ENCODE measurements at regions not wholly inside any gene's neighbourhood (a gene's known extent, or its start where the extent isn't known, plus 50 kb on each side); places are given as distances from the start of the nearest gene placed in this dataset.

DNA sequence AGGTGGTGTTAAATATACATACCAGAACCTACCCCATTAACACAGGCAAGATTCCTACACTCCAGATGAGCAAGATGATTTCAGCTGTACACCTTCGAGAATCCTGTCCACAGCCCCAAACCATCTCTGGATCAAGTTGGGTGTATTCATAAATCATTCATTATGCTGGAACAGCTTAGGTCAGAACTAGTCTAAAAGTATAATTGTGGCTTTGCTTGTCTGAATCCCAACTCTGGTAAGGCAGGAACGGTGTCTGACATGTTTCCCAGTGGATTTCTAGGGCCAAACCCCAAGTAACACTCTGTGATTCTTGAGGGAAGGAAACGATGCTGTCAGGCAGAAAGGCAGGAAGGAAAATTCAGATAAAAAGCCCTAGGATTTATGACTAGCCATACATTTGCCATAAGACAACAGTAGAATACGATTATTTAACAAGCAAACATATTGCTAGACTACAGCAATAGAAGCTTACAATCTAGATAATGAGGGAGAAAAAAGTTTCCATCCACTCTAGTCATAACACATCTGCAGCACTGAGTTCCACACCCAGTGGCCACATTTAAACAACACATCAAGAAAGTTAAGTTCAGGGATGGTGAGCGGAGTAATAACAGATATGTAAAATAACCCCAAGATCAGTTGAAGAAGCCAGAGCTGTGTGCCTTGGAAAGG is 444.8 kb downstream of the RND3 start:
- DNase-seq (ENCODE audit: low read depth in 1 of 2, low spot score in 1 of 2), result no peak
- Histone ChIP-seq H3K27ac (no peak overlapping the region), H3K4me1 (ENCODE audit: low read depth) (no peaks in the 10 kb centered on the region)

GRCh38 chr2:150041722-150042425 is 445.6 kb downstream of the RND3 start:
- H3K9me3 ChIP-seq (ENCODE audit: low read depth), result no peaks in the 10 kb centered on the region
- no peaks in the 10 kb centered on the region for H3K36me3 ChIP-seq
- H3K4me1 ChIP-seq (ENCODE audit: low read depth), result no peaks in the 10 kb centered on the region
- DNase-seq (ENCODE audit: low read depth in 1 of 2, low spot score in 1 of 2), result peak in 1 of 2 donors; percentile 29
- no peaks in the 10 kb centered on the region for H3K27me3 ChIP-seq
- TF ChIP-seq CTCF (IDR thresholded peaks at IDR 0.05; ENCODE audit: low read depth, low read length), result no peak
- no peak overlapping the region for H3K27ac ChIP-seq
- no peak overlapping the region for H3K4me3 ChIP-seq

More for the DNA sequence above, 444.8 kb downstream of the RND3 start:
- Histone ChIP-seq H3K27me3 (no peaks in the 10 kb centered on the region), H3K9me3 (ENCODE audit: low read depth) (no peaks in the 10 kb centered on the region), H3K4me3 (no peak overlapping the region), H3K36me3 (no peaks in the 10 kb centered on the region)
- no peak for TF ChIP-seq CTCF (IDR thresholded peaks at IDR 0.05; ENCODE audit: low read depth, low read length)

- no peaks in the 10 kb centered on the region for H3K27me3 ChIP-seq
Observed at GRCh38 chr2:150036622-150037021, 449.0 kb upstream of the MMADHC start.

DNA sequence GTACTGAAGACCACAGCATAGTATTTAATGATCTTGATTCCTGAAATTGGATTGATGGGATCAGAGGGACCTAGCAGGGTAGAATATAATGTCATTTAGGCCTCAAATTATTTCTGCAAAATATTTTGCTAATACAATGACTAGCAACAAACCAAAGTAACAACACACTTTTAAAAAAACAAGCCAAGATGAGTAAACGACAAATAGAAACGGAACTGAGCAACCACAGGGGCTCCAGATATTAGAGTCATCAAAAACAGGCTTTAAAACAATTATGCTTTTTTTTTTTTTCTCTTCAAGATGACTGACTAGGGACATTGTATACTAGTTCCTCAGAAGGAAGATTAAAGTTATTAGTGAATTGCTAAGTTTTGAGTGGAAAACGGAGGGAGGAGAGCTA is 447.1 kb upstream of the MMADHC start:
- TF ChIP-seq CTCF (IDR thresholded peaks at IDR 0.05; ENCODE audit: low read depth, low read length), result no peak
- Histone ChIP-seq H3K4me3 (no peak overlapping the region), H3K36me3 (no peaks in the 10 kb centered on the region), H3K27me3 (no peaks in the 10 kb centered on the region), H3K4me1 (ENCODE audit: low read depth) (no peaks in the 10 kb centered on the region), H3K9me3 (ENCODE audit: low read depth) (no peaks in the 10 kb centered on the region), H3K27ac (no peak overlapping the region)
- DNase-seq (ENCODE audit: low read depth in 1 of 2, low spot score in 1 of 2), result no peak

More at GRCh38 chr2:150036622-150037021, 449.0 kb upstream of the MMADHC start:
- H3K4me1 ChIP-seq (ENCODE audit: low read depth), result no peaks in the 10 kb centered on the region
- H3K9me3 ChIP-seq (ENCODE audit: low read depth), result no peaks in the 10 kb centered on the region
- no peaks in the 10 kb centered on the region for H3K36me3 ChIP-seq
- H3K27ac ChIP-seq, result no peak overlapping the region
- no peak overlapping the region for H3K4me3 ChIP-seq
- DNase-seq (ENCODE audit: low read depth in 1 of 2, low spot score in 1 of 2), result no peak
- TF ChIP-seq CTCF (IDR thresholded peaks at IDR 0.05; ENCODE audit: low read depth, low read length), result no peak

DNA sequence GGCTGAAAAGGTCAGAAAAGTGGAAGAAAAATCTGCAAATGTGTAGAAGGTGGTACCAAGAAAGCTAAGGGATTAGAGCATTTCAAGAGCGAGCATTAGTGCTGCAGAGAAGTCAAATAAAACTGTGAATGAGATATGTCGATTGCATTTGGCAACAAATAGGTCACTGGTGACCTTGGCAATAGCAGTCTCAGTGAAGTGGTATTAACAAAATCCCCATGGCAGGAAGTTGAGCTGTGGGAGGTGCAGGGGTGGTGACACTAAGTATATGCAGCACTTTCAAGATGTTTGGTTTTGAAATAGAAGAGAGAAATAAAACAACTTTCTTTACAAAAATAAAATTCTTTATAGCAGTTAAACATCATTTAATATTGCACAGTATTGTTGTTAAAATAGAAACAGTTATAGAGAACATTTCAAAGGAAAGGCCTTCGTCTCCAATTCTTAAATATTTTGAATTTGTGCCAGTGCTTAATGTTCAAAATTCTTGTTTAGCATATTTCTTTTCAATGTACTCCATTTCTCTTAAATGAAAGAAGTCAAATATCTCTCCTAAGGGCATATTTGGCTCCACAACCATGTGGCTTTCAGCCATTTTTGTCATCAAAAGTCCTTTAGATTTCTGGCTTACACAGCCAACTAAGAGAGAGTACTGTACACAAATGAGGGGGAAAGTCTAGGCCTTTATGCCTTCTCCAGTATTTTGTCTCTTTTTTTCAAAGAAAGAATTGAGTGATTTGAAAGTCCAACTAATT is 443.0 kb upstream of the MMADHC start:
- no peak overlapping the region for H3K27ac ChIP-seq
- H3K9me3 ChIP-seq (ENCODE audit: low read depth), result no peaks in the 10 kb centered on the region
- H3K36me3 ChIP-seq, result no peaks in the 10 kb centered on the region
- no peak for DNase-seq (ENCODE audit: low read depth in 1 of 2, low spot score in 1 of 2)
- H3K4me3 ChIP-seq, result no peak overlapping the region
- H3K27me3 ChIP-seq, result no peaks in the 10 kb centered on the region
- H3K4me1 ChIP-seq (ENCODE audit: low read depth), result no peaks in the 10 kb centered on the region
- no peak for TF ChIP-seq CTCF (IDR thresholded peaks at IDR 0.05; ENCODE audit: low read depth, low read length)
